ENCODE measurements at regions not wholly inside any gene's neighbourhood (a gene's known extent, or its start where the extent isn't known, plus 50 kb on each side); places are given as distances from the start of the nearest gene placed in this dataset.

DNA sequence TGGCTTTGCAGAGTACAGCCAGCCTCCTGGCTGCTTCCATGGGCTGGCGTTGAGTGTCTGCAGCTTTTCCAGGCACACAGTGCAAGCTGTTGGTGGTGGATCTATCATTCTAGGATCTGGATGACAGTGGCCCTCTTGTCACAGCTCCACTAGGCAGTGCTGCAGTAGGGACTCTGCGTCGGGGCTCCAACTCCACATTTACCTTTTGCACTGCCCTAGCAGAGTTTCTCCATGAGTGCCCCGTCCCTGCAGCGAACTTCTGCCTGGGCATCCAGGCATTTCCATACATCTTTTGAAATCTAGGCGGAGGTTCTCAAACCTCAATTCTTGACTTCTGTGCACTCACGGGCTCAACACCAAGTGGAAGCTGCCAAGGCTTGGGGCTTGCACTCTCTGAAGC is 1697.3 kb upstream of the MIR17HG start:
- DNase-seq, result no peak

- DNase-seq, result no peak
Observed at GRCh38 chr13:89660752-89661151, 1686.7 kb upstream of the MIR17HG start.

- no peak for DNase-seq
Observed at GRCh38 chr13:89673789-89674311, 1673.6 kb upstream of the MIR17HG start.

DNA sequence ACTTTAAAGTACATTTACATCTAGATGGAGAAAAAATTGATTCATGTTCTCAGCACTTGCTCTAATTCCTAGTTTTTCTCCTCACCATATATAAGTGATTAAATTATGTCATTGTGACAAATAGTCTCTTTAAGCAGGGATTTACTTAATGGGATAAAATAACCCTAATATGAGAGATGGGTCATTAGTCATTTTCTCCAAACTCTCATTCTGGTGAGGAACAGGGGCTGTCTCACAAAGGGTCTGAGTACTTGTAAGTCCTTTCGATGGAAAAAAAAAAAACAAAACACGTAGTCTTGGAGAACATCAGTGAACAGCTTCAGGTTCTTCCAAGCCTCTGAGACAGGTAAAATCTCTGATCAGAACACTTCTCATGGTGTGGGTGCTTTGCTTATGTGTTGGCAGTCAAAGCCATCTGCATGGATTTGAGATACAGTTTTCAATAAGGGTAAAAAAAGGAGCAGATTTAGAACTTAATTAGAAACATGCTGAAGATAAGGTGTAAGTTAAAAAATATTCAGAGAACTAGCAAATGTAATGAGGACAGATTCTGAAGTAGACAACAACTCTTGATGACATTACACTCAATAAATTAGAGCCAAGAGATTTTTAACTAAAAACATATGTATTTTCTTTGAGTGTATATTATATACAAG is 1668.9 kb upstream of the MIR17HG start:
- no peak for DNase-seq

- no peak for DNase-seq
Observed at GRCh38 chr13:89684896-89685295, 1662.6 kb upstream of the MIR17HG start.

DNA sequence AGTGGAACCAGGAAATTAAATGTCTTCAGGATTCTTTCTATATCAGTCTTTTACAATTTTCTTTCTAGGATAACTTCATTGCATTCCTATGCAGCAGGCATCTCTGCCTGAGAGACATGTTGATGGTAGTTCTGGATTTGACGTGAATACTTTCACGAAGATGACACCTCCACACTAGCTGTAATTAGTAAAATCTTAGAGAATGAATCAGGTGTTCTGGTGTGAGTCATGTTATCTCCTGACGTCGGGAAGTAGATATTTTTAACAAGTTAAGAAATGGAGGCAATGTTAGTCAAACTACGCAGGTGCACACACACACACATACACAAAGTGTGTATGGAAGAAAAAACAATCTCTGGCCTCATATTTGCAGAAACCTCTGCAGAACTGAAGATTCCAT is 1661.3 kb upstream of the MIR17HG start:
- no peak for DNase-seq

- DNase-seq, result no peak
Observed at GRCh38 chr13:89687066-89687465, 1660.4 kb upstream of the MIR17HG start.

- no peak for DNase-seq
Observed at GRCh38 chr13:89688918-89689317, 1658.6 kb upstream of the MIR17HG start.

DNA sequence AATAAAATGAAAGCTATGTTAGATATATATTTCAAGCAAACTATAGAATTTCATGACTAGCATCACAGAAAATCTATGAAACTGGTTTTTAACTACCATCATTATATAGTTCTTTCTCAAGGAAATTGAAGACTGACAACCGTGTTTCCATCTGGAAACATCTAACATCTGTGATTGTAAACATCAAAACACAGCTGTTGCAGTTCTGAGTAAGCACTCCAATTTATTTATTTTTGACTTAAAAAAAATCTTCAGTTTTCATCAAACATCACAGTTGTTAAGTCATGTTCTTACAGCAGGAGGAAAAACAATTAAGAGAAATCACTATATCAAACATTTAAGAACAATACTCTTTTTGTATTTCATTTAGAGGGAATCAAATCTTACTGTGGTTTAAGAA is 1653.0 kb upstream of the MIR17HG start:
- DNase-seq, result no peak

- no peak for DNase-seq
Observed at GRCh38 chr13:89695343-89696257, 1651.9 kb upstream of the MIR17HG start.

DNA sequence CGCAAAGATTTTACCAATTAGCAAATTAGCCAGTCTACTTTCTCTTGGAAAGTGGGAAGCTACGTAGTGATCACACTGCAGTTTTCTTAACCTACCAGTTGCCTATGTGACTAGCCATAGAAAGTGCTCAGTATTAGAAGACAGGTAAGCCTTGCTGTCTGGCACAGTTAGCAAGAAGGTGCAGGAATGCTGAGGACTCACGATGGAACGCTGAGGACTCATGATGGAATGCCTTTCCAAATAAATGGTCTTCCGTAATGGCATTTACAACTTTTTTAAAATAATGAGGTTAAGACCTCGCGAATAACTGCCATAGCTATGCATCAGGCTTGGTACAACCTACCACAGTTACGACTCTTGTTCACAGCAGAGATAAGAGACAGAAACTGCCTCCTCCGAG is 1645.6 kb upstream of the MIR17HG start:
- DNase-seq, result no peak

- no peak for DNase-seq
Observed at GRCh38 chr13:89704040-89704439, 1643.4 kb upstream of the MIR17HG start.

DNA sequence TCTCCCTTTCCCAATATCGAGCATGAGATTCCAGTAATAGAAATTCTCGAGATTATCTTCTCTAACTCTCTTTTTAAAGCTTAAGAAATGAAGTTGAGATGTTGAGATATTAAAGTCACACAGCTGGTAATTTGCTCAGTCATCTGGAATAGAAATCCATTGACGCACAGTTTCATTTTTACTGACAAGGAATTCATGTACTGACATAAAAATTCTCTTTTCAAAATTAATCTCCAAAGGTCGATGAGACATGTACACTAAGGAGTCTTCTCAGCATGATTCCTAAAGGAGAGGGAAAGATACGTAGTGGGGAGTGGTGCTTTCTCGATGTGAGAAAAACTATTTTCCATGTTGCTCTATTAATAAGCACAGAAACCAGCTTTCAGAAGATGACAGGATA is 1639.5 kb upstream of the MIR17HG start:
- DNase-seq, result no peak

DNA sequence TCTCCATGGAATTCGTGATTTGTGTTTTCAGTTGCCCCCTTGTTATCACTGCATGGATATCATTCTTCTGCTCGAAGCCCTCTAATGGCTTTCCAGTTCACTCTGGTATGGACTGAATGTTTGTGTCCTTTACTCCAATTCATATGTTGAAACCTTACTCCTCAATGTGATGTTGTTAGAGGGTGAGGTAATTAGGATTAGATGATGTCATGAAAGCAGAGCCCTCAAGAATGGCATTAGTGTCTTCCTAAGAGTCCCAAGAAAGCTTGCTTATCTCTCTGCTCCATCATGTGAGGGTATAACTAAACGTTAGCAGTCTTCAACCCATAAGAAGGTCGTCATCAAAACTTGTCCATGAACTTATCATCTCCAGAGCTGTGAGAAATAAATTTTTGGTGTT is 1626.3 kb upstream of the MIR17HG start:
- no peak for DNase-seq

DNA sequence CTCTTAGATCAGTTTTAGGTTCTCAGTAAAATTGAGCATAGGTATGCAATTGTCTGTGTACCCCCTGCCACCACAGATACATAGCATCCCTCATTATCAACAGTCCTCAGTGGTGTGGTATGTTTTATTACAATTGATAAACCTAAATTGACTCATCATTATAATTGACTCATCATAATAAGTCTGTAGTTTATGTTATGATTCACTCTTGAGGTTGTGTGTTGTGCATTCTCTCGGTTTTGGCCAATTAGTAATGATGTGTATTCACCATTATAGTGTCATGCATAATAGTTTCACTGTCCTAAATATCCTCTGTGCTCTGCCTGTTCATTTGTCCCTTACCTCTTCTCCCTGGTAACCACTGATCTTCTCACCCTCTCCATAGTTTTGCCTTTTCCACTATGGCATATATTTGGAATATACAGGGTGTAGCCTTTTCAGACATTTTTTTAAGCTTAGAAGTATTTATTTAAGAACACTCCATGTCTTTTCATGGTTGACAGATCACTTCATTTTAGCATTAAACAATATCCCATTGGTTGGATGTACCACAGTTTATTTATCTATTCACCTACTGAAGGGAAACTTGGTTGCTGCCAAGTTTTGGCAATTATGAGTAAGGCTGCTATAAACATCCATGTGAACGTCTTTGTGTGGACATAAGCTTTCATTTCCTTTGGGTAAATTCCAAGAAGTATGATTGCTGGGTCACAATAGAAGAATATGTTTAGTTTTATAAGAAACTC is 1620.6 kb upstream of the MIR17HG start:
- no peak for DNase-seq

- no peak for DNase-seq
Observed at GRCh38 chr13:89733829-89734228, 1613.7 kb upstream of the MIR17HG start.

GRCh38 chr13:89737051-89737450 is 1610.4 kb upstream of the MIR17HG start:
- DNase-seq, result no peak

GRCh38 chr13:89738072-89738471 is 1609.4 kb upstream of the MIR17HG start:
- DNase-seq, result no peak

- DNase-seq, result no peak
Observed at GRCh38 chr13:89740994-89741685, 1606.3 kb upstream of the MIR17HG start.

DNA sequence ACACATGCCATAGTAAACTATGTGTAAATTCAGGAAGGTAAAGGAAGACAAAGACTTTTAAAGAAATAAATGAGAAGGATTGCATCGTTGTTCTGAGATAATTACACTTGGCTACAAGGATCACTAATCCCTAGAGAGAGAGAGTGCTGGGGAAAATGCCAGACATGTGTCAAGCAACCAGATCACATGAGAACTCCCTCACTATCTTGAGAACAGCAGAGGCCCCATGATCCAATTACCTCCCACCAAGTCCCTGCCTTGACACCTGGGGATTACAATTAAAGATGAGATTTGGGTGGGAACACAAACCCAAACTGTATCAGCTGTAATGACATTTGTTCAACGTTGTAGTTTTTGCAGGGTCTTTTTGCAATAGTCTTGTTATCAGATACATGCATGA is 1600.9 kb upstream of the MIR17HG start:
- DNase-seq, result no peak

DNA sequence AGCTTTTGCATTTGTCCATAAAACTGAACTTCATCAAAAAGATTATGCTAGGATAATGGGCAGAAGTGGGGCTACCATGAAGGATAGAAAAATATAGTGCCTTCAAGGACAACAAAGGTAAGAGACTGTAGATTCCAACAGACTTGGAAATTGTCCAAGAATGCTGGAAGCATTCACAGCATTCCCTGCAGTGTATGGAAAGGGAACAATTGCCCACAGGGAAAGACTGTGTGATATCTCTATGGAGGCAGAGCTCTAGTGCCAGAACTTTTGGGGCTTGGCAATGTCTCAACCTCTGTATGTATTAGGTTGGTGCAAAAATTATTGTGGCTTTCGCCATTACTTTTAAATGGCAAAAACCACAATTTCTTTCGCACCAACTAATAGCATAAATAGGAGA is 1598.8 kb upstream of the MIR17HG start:
- DNase-seq, result no peak

DNA sequence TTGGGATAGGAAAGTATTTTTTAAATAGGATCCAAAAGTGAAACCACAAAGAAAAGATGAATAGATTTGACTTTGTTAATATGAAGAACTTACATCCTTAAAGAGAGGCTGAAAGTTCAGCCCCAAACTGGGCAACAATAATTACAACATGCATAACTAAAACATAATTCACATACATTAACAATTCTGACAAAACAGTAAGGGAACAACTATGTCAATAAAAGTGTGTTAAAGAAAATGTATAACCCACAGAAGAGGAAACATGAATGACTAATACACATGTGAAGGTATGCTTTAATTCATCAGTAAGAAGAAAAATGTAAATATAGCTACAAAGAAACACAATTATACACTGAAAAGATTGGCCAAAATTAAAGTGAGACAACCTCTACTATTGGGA is 1597.6 kb upstream of the MIR17HG start:
- DNase-seq, result no peak

GRCh38 chr13:89750371-89750770 is 1597.1 kb upstream of the MIR17HG start:
- no peak for DNase-seq
